Tongue (tissue), 1 donor: ENCODE measurements at regions not wholly inside any gene's neighbourhood (a gene's known extent, or its start where the extent isn't known, plus 50 kb on each side); places are given as distances from the start of the nearest gene placed in this dataset.
A peak's percentile ranks its signal among the peaks of the same experiment; 100 is the strongest.

ENCODE experiments used
- DNase-seq: peaks from one replicate; pipeline ENCODE4 v3.0.0-alpha.2; 2015

- no peak for DNase-seq
Measured at GRCh38 chr4:23245203-23245832, 552.6 kb downstream of the GBA3 start.

GRCh38 chr4:23242962-23243361 lies 550.2 kb downstream of the GBA3 start:
- no peak for DNase-seq

- no peak for DNase-seq
Measured at GRCh38 chr4:23241408-23241807, 548.7 kb downstream of the GBA3 start.

DNA sequence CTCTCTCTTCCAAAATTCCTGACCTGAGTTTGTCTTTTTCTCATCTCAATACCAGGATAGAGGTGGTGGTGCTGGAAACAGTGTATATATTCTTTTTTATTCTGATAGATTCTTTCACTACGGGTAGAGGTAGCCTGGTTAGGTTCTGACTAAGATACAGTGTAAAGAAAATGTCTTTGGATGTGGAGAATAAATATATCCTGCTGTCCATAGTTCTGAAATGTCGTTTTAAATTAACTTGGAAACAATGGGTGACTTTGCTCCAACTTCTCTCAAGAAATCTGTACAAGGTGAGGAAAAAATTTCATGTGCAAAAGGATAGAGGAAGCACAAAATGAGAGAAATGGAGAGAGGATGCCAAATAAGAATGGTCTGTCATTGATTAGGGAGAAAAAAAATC lies 546.1 kb downstream of the GBA3 start:
- DNase-seq, result no peak

GRCh38 chr4:23237771-23238170 lies 545.0 kb downstream of the GBA3 start:
- DNase-seq, result peak; percentile 38

- DNase-seq, result no peak
Measured at GRCh38 chr4:23235628-23236390, 543.1 kb downstream of the GBA3 start.

DNA sequence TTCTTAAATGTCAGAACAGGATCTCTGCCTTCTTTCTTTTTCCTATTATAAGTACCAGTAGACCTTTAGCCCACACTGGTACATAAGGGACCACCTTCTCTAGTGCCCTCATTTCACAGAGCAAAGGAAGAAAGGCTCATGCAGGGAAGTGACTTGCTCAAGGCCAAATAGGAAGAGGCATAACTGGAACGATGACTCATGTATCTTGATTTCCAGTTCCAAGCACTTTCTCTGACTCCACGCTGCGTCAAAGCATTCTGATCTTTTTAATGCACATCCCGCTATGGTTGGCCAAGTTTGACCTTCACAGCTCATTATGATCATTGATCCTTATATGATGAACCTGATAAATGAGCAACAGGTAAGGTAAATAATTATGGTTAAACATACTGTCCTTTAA lies 542.0 kb downstream of the GBA3 start:
- no peak for DNase-seq

GRCh38 chr4:23234018-23234417 lies 541.3 kb downstream of the GBA3 start:
- no peak for DNase-seq

GRCh38 chr4:23233596-23233995 lies 540.9 kb downstream of the GBA3 start:
- no peak for DNase-seq

GRCh38 chr4:23232987-23233386 lies 540.2 kb downstream of the GBA3 start:
- DNase-seq, result no peak

GRCh38 chr4:23225564-23225963 lies 532.8 kb downstream of the GBA3 start:
- no peak for DNase-seq

GRCh38 chr4:23224684-23225420 lies 532.1 kb downstream of the GBA3 start:
- DNase-seq, result no peak

DNA sequence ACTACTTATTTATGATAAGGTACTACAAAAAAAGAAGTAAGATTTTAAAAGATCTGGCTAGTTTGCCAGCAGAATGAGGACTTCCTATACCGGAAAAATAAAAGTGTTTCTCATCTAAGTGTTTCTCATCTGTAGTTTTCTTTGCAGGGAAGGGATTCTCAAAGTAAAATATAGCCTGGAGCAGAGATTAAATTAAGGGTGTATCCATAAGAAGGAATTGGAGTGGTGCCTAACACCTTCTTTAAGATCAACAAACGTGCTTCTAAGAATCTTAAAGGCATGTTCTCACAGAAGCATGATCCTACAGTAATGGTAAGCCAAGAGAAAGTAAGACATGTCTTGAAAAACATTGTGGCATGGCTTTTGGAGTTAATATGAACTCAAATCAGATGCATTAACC lies 528.2 kb downstream of the GBA3 start:
- peak; percentile 27 for DNase-seq

DNA sequence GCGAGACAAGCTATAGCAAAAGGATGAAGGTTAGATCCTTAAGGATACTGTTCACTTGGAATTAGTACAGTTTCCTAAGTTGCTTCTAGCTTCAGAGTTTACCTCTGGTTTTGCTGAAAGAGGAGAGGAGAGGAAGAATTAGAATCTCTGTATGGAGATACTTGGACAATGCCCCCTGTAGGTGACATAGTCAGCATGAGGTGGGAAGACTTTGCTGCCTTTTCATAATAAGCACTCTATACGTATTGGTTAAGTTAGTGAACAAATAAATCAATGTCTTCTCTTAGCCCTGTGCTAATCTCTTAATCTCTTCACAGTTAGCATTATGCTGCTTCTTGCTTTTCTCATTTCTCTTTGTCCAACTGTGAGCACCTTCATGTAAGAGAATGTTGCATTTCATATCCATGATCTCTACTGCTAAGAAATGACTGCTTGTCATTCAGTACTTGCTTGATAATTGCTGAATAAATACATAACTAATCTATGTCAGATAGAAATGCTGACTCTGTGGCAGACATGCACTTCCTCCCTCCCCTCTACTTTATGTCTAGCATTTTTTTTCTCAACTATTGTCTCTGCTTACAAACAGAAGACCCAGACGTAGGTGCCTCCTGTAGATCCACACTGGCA lies 527.2 kb downstream of the GBA3 start:
- DNase-seq, result no peak

DNA sequence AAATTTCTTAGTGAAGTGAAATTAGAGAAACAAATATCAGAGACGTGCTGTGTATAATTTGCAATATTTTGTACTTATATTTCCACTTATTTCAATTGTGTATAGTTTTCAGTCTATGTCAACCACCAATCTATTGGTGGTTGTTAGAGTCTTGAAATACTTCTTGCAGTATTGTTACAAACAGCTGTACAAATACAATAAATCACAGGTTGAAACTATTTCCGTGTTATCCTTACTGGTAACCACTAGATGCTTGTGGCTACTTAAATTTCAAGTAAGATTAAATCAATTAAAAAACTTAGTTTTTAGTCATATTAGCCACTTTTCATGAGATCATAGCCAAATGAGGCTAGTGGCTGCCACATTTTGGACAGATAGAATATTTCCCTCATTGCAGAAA lies 520.5 kb downstream of the GBA3 start:
- no peak for DNase-seq

- no peak for DNase-seq
Measured at GRCh38 chr4:23212558-23212957, 519.8 kb downstream of the GBA3 start.

DNA sequence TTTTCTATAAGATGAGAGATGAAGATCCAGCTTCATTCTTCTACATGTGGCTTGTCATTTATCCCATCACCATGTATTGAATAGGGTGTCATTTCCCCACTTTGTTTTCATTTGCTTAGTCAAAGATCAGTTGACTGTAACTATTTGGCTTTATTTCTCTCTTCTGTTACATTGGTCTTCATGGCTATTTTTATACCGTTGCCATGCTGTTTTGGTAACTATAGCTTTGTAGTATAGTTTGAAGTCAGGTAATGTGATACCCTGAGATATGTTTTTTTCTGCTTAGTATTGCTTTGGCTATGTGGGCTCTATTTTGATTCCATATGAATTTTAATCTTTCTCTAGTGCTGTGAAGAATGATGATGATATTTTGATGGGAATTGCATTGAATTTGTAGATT lies 514.3 kb downstream of the GBA3 start:
- DNase-seq, result no peak

- no peak for DNase-seq
Measured at GRCh38 chr4:23202712-23203247, 510.0 kb downstream of the GBA3 start.

GRCh38 chr4:23194751-23195150 lies 502.0 kb downstream of the GBA3 start:
- no peak for DNase-seq

DNA sequence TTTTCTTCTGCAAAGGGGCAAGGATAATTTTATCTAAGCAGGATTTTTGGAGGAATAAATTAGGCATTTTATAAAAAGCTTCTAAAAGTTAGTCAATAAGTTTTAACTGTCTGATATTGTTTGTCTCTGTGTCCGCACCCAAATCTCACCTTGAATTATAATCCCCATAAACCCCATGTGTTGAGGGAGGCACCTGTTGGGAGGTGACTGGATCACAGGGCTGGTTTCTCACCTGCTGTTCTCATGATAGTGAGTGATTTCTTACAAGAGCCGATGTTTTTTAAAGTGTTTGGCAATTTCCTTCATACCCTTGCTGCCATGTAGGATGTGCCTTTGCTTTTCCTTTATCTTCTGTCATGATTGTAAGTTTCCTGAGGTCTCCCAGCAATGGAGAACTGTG lies 481.4 kb downstream of the GBA3 start:
- no peak for DNase-seq

GRCh38 chr4:23171976-23172375 lies 479.2 kb downstream of the GBA3 start:
- no peak for DNase-seq

GRCh38 chr4:23169608-23170311 lies 477.0 kb downstream of the GBA3 start:
- DNase-seq, result no peak
